Right lobe of liver (tissue), 6 donors: ENCODE measurements at regions not wholly inside any gene's neighbourhood (a gene's known extent, or its start where the extent isn't known, plus 50 kb on each side); places are given as distances from the start of the nearest gene placed in this dataset.

ENCODE experiments used
- ATAC-seq, 4 donors: fragments of 200-7000 bp; cut with Tn5 transposase; one replicate each; pipeline ENCODE4 v1.9.1; 2020; ENCODE audit warnings: mild to moderate bottlenecking in 4 of 4, moderate library complexity in 4 of 4
- DNase-seq, 3 donors: peaks; one replicate each; pipeline ENCODE4 v3.0.0-alpha.2; 2020
- H3K27ac ChIP-seq, 3 donors: fragments of 200-600 bp; one replicate each; pipeline ENCODE4 v1.8.0; 2022
- H3K27me3 ChIP-seq, 2 donors: fragments of 200-600 bp; one replicate each; pipeline ENCODE4 v1.8.0; 2022
- H3K36me3 ChIP-seq, 4 donors: fragments of 200-600 bp; sonication (generic) in 1 of 4; one replicate each; pipeline versions ENCODE4 v1.5.1 to v1.8.0; 2017 to 2022; ENCODE audit warnings: control low read depth in 1 of 4
- H3K4me1 ChIP-seq, 4 donors: fragments of 200-600 bp; sonication (generic) in 1 of 4; one replicate each; pipeline versions ENCODE4 v1.5.1 to v1.8.0; 2017 to 2022; ENCODE audit warnings: control low read depth in 1 of 4
- H3K4me3 ChIP-seq, 3 donors: fragments of 200-600 bp; one replicate each; pipeline ENCODE4 v1.8.0; 2022
- H3K9me3 ChIP-seq, 4 donors: fragments of 200-600 bp; sonication (generic) in 1 of 4; one replicate each; pipeline versions ENCODE4 v1.5.1 to v1.8.0; 2017 to 2022; ENCODE audit warnings: control low read depth in 1 of 4
- POLR2A ChIP-seq: fragments of 450-650 bp; IDR thresholded peaks from one replicate; pipeline ENCODE4 v1.6.1; 2017; ENCODE audit warnings: antibody characterized with exemption, mild to moderate bottlenecking
- WGBS: methylation state at CpG from one replicate; pipeline ENCODE4 v1.1.6; 2018; ENCODE audit warnings: low coverage, low lambda C conversion rate; ENCODE audit not compliant: insufficient coverage; ENCODE audit errors: missing lambda C conversion rate; 5-methylcytosine and 5-hydroxymethylcytosine counted together
- intact Hi-C, 2 donors: fragments of 100-400 bp; cut with DNase I; formaldehyde crosslinking; loops; one replicate each; pipeline versions ENCODE4 v1.11.2 to v1.14.1; 2022
- TF ChIP-seq, protein P1 (sequence below), 4 donors: fragments of 200-600 bp in 3 of 4; fragments of 450-650 bp in 1 of 4; IDR thresholded peaks; one replicate each; pipeline versions ENCODE4 v1.5.1 to v1.8.0; 2016 to 2022; ENCODE audit warnings: antibody characterized with exemption in 4 of 4, mild to moderate bottlenecking in 2 of 4
- donor health status: DM: no; HTN: yes; CAD: no.
- donor health status: DM: no; HTN: no; CAD: no.
- donor health status: DM: no; HTN: no; CAD: no.
- donor health status: DM: no; HTN: yes; CAD: no.
- donor health status: DM: no; HTN: yes; CAD: no.

DNA sequence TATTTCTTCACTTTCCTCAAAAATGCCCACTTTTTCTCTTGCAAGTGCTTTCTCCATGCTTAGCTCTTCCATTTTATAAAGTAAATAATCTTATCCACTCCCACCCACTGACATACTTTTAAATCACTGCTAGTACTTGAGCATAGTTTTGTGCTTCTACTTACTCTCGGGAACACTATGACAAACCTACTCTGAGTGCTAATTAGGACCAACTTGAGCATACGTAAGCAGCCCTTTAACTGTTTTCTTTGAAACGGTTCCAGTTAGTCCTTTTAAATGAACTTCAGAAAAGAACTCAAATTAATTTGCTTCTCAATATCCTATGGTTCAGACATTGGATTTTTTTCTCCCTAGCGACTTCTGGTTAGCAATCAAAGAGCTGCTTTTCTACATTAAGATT is 280.0 kb upstream of the SOX2 start:
- ATAC-seq = no peak
- TF ChIP-seq POLR2A = no peak
- TF ChIP-seq, protein P1, sequence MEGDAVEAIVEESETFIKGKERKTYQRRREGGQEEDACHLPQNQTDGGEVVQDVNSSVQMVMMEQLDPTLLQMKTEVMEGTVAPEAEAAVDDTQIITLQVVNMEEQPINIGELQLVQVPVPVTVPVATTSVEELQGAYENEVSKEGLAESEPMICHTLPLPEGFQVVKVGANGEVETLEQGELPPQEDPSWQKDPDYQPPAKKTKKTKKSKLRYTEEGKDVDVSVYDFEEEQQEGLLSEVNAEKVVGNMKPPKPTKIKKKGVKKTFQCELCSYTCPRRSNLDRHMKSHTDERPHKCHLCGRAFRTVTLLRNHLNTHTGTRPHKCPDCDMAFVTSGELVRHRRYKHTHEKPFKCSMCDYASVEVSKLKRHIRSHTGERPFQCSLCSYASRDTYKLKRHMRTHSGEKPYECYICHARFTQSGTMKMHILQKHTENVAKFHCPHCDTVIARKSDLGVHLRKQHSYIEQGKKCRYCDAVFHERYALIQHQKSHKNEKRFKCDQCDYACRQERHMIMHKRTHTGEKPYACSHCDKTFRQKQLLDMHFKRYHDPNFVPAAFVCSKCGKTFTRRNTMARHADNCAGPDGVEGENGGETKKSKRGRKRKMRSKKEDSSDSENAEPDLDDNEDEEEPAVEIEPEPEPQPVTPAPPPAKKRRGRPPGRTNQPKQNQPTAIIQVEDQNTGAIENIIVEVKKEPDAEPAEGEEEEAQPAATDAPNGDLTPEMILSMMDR (IDR thresholded peaks at IDR 0.05) = no peak
- no peaks in the 10 kb centered on the region for H3K27me3 ChIP-seq

DNA sequence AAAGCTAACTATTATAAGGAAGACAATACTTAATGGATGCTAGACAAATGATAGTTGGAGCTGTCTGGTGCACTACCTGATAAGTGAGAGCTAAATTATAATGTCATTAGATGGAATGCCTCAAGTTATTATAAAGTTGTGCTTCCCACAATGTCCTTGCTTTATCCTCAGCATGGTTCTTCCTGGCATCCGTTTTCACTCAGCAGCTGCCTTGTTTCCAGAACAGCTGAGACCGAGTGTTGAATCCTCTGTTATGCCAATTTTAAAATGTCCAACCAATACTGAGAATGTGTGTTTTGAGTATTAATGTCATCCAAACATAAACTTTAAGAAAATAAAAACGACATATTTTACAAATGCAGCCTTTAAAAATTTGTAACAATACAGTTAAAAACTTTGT is 286.7 kb upstream of the SOX2 start:
- 38% methylated on average over 3 of the region's 3 CpGs for WGBS
- TF ChIP-seq, protein P1 (IDR thresholded peaks at IDR 0.05) = no peak
- TF ChIP-seq POLR2A = no peak
- DNase-seq (no peak), ATAC-seq (no peak)
- Histone ChIP-seq H3K9me3 (no peaks in the 10 kb centered on the region), H3K27me3 (no peaks in the 10 kb centered on the region), H3K36me3 (no peaks in the 10 kb centered on the region), H3K4me1 (no peaks in the 10 kb centered on the region), H3K27ac (no peak overlapping the region), H3K4me3 (no peak overlapping the region)
- intact Hi-C loops = no loop called here

More for the DNA sequence above, 280.0 kb upstream of the SOX2 start:
- H3K4me3 ChIP-seq = no peak overlapping the region
- H3K36me3 ChIP-seq = no peaks in the 10 kb centered on the region
- no peaks in the 10 kb centered on the region for H3K4me1 ChIP-seq
- H3K27ac ChIP-seq = no peak overlapping the region
- intact Hi-C loops = no loop called here
- no peak for DNase-seq
- H3K9me3 ChIP-seq = no peaks in the 10 kb centered on the region
- 53% methylated on average over 4 of the region's 4 CpGs for WGBS

- no peaks in the 10 kb centered on the region for H3K4me1 ChIP-seq
- H3K36me3 ChIP-seq = no peaks in the 10 kb centered on the region
- TF ChIP-seq, protein P1 (IDR thresholded peaks at IDR 0.05) = no peak
- no peak for TF ChIP-seq POLR2A
- H3K27ac ChIP-seq = no peak overlapping the region
- DNase-seq (no peak), ATAC-seq (no peak)
- no peaks in the 10 kb centered on the region for H3K27me3 ChIP-seq
- WGBS = 38% methylated on average over 1 of the region's 1 CpG
- intact Hi-C loops = no loop called here
- H3K9me3 ChIP-seq = no peaks in the 10 kb centered on the region
- H3K4me3 ChIP-seq = no peak overlapping the region
These were observed 293.5 kb upstream of the SOX2 start for GRCh38 chr3:181418233-181418632.

GRCh38 chr3:181417748-181418147 is 294.0 kb upstream of the SOX2 start:
- H3K27ac ChIP-seq = no peak overlapping the region
- TF ChIP-seq, protein P1 (IDR thresholded peaks at IDR 0.05) = no peak
- no peak for TF ChIP-seq POLR2A
- DNase-seq (no peak), ATAC-seq (no peak)
- H3K4me1 ChIP-seq = no peaks in the 10 kb centered on the region
- no peaks in the 10 kb centered on the region for H3K36me3 ChIP-seq
- no peaks in the 10 kb centered on the region for H3K27me3 ChIP-seq
- no peak overlapping the region for H3K4me3 ChIP-seq
- H3K9me3 ChIP-seq = no peaks in the 10 kb centered on the region
- intact Hi-C loops = no loop called here
- 36% methylated on average over 7 of the region's 8 CpGs for WGBS

GRCh38 chr3:181410870-181411269 is 300.9 kb upstream of the SOX2 start:
- intact Hi-C loops = no loop called here
- DNase-seq = no peak
- 73% methylated on average over 4 of the region's 4 CpGs for WGBS
- H3K9me3 ChIP-seq = no peaks in the 10 kb centered on the region
- H3K4me3 ChIP-seq = no peak overlapping the region
- H3K27ac ChIP-seq = no peak overlapping the region
- H3K27me3 ChIP-seq = no peaks in the 10 kb centered on the region
- no peaks in the 10 kb centered on the region for H3K4me1 ChIP-seq
- TF ChIP-seq, protein P1 (IDR thresholded peaks at IDR 0.05) = no peak
- TF ChIP-seq POLR2A = no peak
- ATAC-seq = no peak
- H3K36me3 ChIP-seq = no peaks in the 10 kb centered on the region
